ENCODE measurements at regions not wholly inside any gene's neighbourhood (a gene's known extent, or its start where the extent isn't known, plus 50 kb on each side); places are given as distances from the start of the nearest gene placed in this dataset.

DNA sequence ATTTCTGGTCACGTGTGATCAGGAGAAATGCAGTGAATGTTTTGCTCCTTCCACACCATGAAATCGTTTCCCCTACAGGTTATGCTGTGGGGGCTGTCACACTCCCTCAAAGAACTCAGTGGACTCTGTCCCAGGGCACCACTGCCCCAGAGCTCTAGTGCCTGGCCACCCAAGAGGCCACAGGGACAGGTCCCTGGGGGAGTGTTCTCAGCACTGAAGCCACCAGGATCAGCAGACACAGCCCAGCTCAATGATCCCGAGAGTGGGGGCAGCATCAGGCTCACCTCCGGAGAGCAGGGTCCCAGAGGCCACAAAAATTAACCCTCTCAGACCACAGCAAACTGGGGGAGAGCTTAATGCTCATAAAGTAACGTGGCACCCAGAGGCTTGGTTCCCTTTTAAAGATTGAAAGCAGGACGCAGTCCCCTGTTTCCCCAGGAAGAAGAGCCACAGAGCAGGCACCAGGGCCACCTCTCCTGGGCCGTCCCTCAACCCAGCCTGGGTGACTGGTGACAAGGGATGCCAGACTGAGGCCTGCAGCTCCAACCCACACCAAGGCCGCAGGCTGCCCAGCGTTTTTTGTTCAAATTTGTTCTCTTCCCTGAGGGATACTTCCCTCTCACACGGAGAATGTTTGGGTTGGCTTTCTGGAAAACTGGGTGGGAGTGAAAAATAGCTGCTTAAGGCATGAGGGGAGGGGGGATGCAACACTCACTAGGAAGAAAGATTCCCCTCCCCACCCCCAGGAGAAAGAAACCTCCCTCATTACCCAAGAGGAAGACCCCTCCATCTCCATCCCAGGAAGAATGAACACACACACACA is 123.3 kb upstream of the IGF1R start:
- Mint-ChIP-seq H3K4me3 (ENCODE audit: unreplicated experiment) (no peak overlapping the region), H3K27me3 (ENCODE audit: low read depth, unreplicated experiment) (peaks cover 31% of the 10 kb centered on the region), H3K4me1 (ENCODE audit: low read depth, unreplicated experiment) (no peaks in the 10 kb centered on the region), H3K9me3 (ENCODE audit: unreplicated experiment) (no peaks in the 10 kb centered on the region), H3K27ac (ENCODE audit: unreplicated experiment) (no peak overlapping the region), H3K36me3 (ENCODE audit: low read depth, unreplicated experiment) (no peaks in the 10 kb centered on the region)
- Histone ChIP-seq H3K4me3 (ENCODE audit: insufficient read depth, low read depth, low read length) (no peak overlapping the region), H3K4me1 (ENCODE audit: insufficient read depth, low read length) (no peaks in the 10 kb centered on the region), H3K79me2 (ENCODE audit: insufficient read depth, low read length) (no peaks in the 10 kb centered on the region), H3K9me3 (ENCODE audit: insufficient read depth, low read depth, low read length) (no peaks in the 10 kb centered on the region), H3K27ac (ENCODE audit: low read depth, low read length) (no peak overlapping the region), H4K20me1 (ENCODE audit: insufficient read depth, low read length) (no peaks in the 10 kb centered on the region), H3K4me2 (ENCODE audit: low read length) (no peak overlapping the region), H3K36me3 (ENCODE audit: insufficient read depth, low read length) (no peaks in the 10 kb centered on the region), H2AFZ (ENCODE audit: low read depth, low read length) (no peak overlapping the region), H3K27me3 (ENCODE audit: insufficient read depth, low read length) (peaks cover 3% of the 10 kb centered on the region), H3K9ac (ENCODE audit: low read length) (no peak overlapping the region)
- TF ChIP-seq, protein P1, sequence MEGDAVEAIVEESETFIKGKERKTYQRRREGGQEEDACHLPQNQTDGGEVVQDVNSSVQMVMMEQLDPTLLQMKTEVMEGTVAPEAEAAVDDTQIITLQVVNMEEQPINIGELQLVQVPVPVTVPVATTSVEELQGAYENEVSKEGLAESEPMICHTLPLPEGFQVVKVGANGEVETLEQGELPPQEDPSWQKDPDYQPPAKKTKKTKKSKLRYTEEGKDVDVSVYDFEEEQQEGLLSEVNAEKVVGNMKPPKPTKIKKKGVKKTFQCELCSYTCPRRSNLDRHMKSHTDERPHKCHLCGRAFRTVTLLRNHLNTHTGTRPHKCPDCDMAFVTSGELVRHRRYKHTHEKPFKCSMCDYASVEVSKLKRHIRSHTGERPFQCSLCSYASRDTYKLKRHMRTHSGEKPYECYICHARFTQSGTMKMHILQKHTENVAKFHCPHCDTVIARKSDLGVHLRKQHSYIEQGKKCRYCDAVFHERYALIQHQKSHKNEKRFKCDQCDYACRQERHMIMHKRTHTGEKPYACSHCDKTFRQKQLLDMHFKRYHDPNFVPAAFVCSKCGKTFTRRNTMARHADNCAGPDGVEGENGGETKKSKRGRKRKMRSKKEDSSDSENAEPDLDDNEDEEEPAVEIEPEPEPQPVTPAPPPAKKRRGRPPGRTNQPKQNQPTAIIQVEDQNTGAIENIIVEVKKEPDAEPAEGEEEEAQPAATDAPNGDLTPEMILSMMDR (IDR thresholded peaks at IDR 0.05; ENCODE audit: insufficient read depth, low read depth, low read length): no peak
- TF ChIP-seq EZH2 (IDR thresholded peaks at IDR 0.05; ENCODE audit: insufficient read depth, low read length): no peak
- no peak for FAIRE-seq
- DNase-seq (ENCODE audit: low read depth): no peak

DNA sequence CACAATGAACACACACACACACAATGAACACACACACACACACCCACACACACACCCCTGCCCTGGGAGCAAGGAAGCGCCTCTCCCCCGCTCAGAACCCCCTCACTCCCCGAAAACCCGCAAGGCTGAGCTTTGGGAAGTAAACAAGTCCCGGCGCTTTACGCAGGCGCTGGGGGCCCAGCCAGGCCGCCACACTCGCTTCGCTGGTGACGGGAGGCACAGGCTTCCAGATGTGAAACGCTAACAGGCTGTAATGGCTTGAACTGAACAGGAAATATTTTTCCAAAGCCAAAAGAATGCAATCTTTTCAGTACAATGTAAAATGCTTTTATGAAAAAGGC is 122.7 kb upstream of the IGF1R start:
- no peak for FAIRE-seq
- Histone ChIP-seq H3K27me3 (ENCODE audit: insufficient read depth, low read length) (peaks cover 5% of the 10 kb centered on the region), H4K20me1 (ENCODE audit: insufficient read depth, low read length) (no peaks in the 10 kb centered on the region), H3K36me3 (ENCODE audit: insufficient read depth, low read length) (no peaks in the 10 kb centered on the region), H3K79me2 (ENCODE audit: insufficient read depth, low read length) (no peaks in the 10 kb centered on the region), H2AFZ (ENCODE audit: low read depth, low read length) (no peak overlapping the region), H3K9me3 (ENCODE audit: insufficient read depth, low read depth, low read length) (no peaks in the 10 kb centered on the region), H3K27ac (ENCODE audit: low read depth, low read length) (no peak overlapping the region), H3K4me1 (ENCODE audit: insufficient read depth, low read length) (no peaks in the 10 kb centered on the region), H3K4me2 (ENCODE audit: low read length) (no peak overlapping the region), H3K9ac (ENCODE audit: low read length) (no peak overlapping the region), H3K4me3 (ENCODE audit: insufficient read depth, low read depth, low read length) (no peak overlapping the region)
- Mint-ChIP-seq H3K4me1 (ENCODE audit: low read depth, unreplicated experiment) (no peaks in the 10 kb centered on the region), H3K27me3 (ENCODE audit: low read depth, unreplicated experiment) (peaks cover 32% of the 10 kb centered on the region), H3K27ac (ENCODE audit: unreplicated experiment) (no peak overlapping the region), H3K4me3 (ENCODE audit: unreplicated experiment) (no peak overlapping the region), H3K9me3 (ENCODE audit: unreplicated experiment) (no peaks in the 10 kb centered on the region), H3K36me3 (ENCODE audit: low read depth, unreplicated experiment) (no peaks in the 10 kb centered on the region)
- TF ChIP-seq, protein P1 (IDR thresholded peaks at IDR 0.05; ENCODE audit: insufficient read depth, low read depth, low read length): no peak
- TF ChIP-seq EZH2 (IDR thresholded peaks at IDR 0.05; ENCODE audit: insufficient read depth, low read length): no peak
- no peak for DNase-seq (ENCODE audit: low read depth)

DNA sequence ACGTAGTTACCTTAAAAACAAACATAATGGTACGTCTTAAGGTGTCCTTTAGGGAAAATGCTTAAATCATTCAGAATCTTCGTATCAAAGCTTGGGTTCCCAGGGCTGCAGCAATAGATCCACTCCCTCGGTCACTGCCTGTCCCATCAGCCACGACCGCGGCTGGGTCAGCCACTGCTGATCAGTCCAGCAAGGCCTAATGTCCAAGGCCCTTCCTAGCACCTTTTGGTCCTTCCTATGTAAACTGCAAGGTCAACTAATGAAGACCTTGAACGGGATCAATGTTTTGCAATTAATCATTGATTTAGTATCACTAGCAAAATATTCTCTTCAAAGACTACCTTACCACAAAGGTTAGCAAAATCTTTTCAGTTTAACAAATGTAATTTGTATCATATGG is 122.2 kb upstream of the IGF1R start:
- no peak overlapping the region for H3K27ac Mint-ChIP-seq (ENCODE audit: unreplicated experiment)
- no peak overlapping the region for H3K27ac ChIP-seq (ENCODE audit: low read depth, low read length)
- FAIRE-seq: no peak
- no peak for DNase-seq (ENCODE audit: low read depth)
- H3K4me1 ChIP-seq (ENCODE audit: insufficient read depth, low read length): no peaks in the 10 kb centered on the region
- no peaks in the 10 kb centered on the region for H3K4me1 Mint-ChIP-seq (ENCODE audit: low read depth, unreplicated experiment)
- H4K20me1 ChIP-seq (ENCODE audit: insufficient read depth, low read length): no peaks in the 10 kb centered on the region
- H3K9me3 Mint-ChIP-seq (ENCODE audit: unreplicated experiment): no peaks in the 10 kb centered on the region
- H3K4me2 ChIP-seq (ENCODE audit: low read length): no peak overlapping the region
- H3K27me3 ChIP-seq (ENCODE audit: insufficient read depth, low read length): peaks cover 7% of the 10 kb centered on the region
- no peak overlapping the region for H3K4me3 Mint-ChIP-seq (ENCODE audit: unreplicated experiment)
- no peak overlapping the region for H3K4me3 ChIP-seq (ENCODE audit: insufficient read depth, low read depth, low read length)
- no peaks in the 10 kb centered on the region for H3K36me3 ChIP-seq (ENCODE audit: insufficient read depth, low read length)
- no peaks in the 10 kb centered on the region for H3K36me3 Mint-ChIP-seq (ENCODE audit: low read depth, unreplicated experiment)
- no peak overlapping the region for H3K9ac ChIP-seq (ENCODE audit: low read length)
- H2AFZ ChIP-seq (ENCODE audit: low read depth, low read length): no peak overlapping the region
- H3K79me2 ChIP-seq (ENCODE audit: insufficient read depth, low read length): no peaks in the 10 kb centered on the region
- TF ChIP-seq, protein P1 (IDR thresholded peaks at IDR 0.05; ENCODE audit: insufficient read depth, low read depth, low read length): no peak
- no peak for TF ChIP-seq EZH2 (IDR thresholded peaks at IDR 0.05; ENCODE audit: insufficient read depth, low read length)
- H3K9me3 ChIP-seq (ENCODE audit: insufficient read depth, low read depth, low read length): no peaks in the 10 kb centered on the region
- peaks cover 32% of the 10 kb centered on the region for H3K27me3 Mint-ChIP-seq (ENCODE audit: low read depth, unreplicated experiment)
